Esophagus squamous epithelium (tissue), 4 donors: ENCODE measurements at regions not wholly inside any gene's neighbourhood (a gene's known extent, or its start where the extent isn't known, plus 50 kb on each side); places are given as distances from the start of the nearest gene placed in this dataset.

Source experiments
- CTCF ChIP-seq, 6 experiments: fragments of 450-650 bp in 4 of 6; fragments of 200-600 bp in 2 of 6; sonication (generic) in 2 of 6; IDR thresholded peaks; one replicate each; pipeline ENCODE4 v1.5.1; 2016 to 2019; ENCODE audit warnings: antibody characterized with exemption in 6 of 6, mild to moderate bottlenecking in 4 of 6, moderate library complexity in 4 of 6
- POLR2A ChIP-seq, 4 donors: fragments of 450-650 bp; IDR thresholded peaks; one replicate each; pipeline ENCODE4 v1.6.1; 2017; ENCODE audit warnings: antibody characterized with exemption in 4 of 4, mild to moderate bottlenecking in 4 of 4, moderate library complexity in 3 of 4

GRCh38 chr10:111246814-111247452, 170.1 kb downstream of the ADRA2A start:
- no peak for TF ChIP-seq CTCF (IDR thresholded peaks at IDR 0.05)
- TF ChIP-seq POLR2A (IDR thresholded peaks at IDR 0.05), result no peak
